Fibroblast of the aortic adventitia (primary cell): ENCODE measurements at regions not wholly inside any gene's neighbourhood (a gene's known extent, or its start where the extent isn't known, plus 50 kb on each side); places are given as distances from the start of the nearest gene placed in this dataset.

Source experiments
- DNase-seq: peaks from one replicate; pipeline ENCODE4 v3.0.0-alpha.2; 2010; ENCODE audit warnings: low read depth
- H3K4me3 ChIP-seq: 2 replicates; pipeline ENCODE4 v1.5.1; 2011; ENCODE audit warnings: low read depth, mild to moderate bottlenecking, control low read depth, low read length, moderate library complexity
- CTCF ChIP-seq: IDR thresholded peaks from 2 replicates; pipeline ENCODE4 v1.5.1; 2011; ENCODE audit warnings: mild to moderate bottlenecking, low read length, control low read depth, inconsistent platforms; ENCODE audit not compliant: insufficient read depth

DNA sequence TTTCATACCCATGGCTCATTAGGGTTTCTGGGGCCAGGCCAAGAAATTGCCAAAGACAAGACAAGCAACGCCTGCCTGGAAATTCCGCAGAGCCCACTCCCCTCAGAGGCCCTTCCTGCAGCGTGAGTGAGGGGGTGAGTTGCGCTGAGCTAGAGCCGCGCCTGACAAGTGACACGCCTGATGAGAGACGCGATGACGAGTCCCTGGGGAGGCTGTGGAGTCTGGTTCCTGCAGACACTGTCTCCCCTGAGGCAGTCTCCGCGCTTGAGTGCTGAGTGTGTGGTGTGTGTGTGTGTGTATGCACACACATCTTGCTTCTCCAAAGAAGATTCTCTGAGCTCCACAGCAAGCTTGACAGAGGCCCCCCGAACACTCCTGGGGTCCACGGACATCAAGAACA is 269.8 kb downstream of the BCOR start:
- TF ChIP-seq CTCF: no peak
- H3K4me3 ChIP-seq: no peak overlapping the region
- no peak for DNase-seq

- DNase-seq: no peak
- H3K4me3 ChIP-seq: no peak overlapping the region
- no peak for TF ChIP-seq CTCF
Observed at GRCh38 chrX:39828971-39829370, 268.8 kb downstream of the BCOR start.

- no peak for DNase-seq
- no peak for TF ChIP-seq CTCF
- H3K4me3 ChIP-seq: no peak overlapping the region
Observed at GRCh38 chrX:39829965-39830364, 267.8 kb downstream of the BCOR start.

GRCh38 chrX:39830414-39830813 is 267.3 kb downstream of the BCOR start:
- H3K4me3 ChIP-seq: no peak overlapping the region
- no peak for DNase-seq
- no peak for TF ChIP-seq CTCF

GRCh38 chrX:39832211-39832610 is 265.5 kb downstream of the BCOR start:
- DNase-seq: no peak
- no peak for TF ChIP-seq CTCF
- H3K4me3 ChIP-seq: no peak overlapping the region

DNA sequence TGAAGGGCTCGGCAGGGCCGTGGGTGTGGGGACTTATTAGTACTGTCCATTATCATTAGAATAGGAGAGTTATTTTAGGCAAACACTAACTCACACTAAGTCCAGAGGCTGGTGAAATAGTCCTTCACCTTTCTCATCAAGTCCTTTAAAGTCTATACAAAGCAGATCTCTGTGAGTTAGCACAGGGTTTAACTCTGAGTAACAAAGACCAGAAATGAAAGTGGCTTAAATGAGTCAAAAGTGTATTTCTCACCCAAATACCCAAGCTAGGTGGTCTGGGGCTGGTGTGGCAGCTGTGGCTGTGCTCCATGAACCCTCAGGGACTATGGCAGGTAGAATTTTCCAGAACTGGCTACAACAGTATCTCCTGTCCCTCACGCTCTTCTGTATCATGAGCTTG is 263.2 kb downstream of the BCOR start:
- DNase-seq: no peak
- no peak overlapping the region for H3K4me3 ChIP-seq
- TF ChIP-seq CTCF: no peak

- H3K4me3 ChIP-seq: no peak overlapping the region
- TF ChIP-seq CTCF: no peak
- no peak for DNase-seq
Observed at GRCh38 chrX:39835241-39835640, 262.5 kb downstream of the BCOR start.
